HFFc6 (cell line): ENCODE measurements at regions not wholly inside any gene's neighbourhood (a gene's known extent, or its start where the extent isn't known, plus 50 kb on each side); places are given as distances from the start of the nearest gene placed in this dataset.
"Not testable (repeated sequence)": the region's sequence is repeated elsewhere in the genome, so short reads cannot be mapped to it uniquely, and the experiment has no call there.

Source experiments
- DNase-seq: peaks from one replicate; pipeline ENCODE4 v3.0.0-alpha.2; 2018
- H3K27ac Mint-ChIP-seq: 2 replicates; pipeline ENCODE4 v1.8.0; 2020; ENCODE audit warnings: mild to moderate bottlenecking, mixed read lengths
- H3K27me3 Mint-ChIP-seq: 2 replicates; pipeline ENCODE4 v1.8.0; 2021; ENCODE audit warnings: mild to moderate bottlenecking, moderate library complexity, mixed read lengths; ENCODE audit not compliant: insufficient read depth
- H3K36me3 Mint-ChIP-seq: 2 replicates; pipeline ENCODE4 v1.8.0; 2021; ENCODE audit warnings: low read depth, mixed read lengths
- H3K4me1 Mint-ChIP-seq: 2 replicates; pipeline ENCODE4 v1.8.0; 2020; ENCODE audit warnings: low read depth, mixed read lengths
- H3K4me3 Mint-ChIP-seq: 2 replicates; pipeline ENCODE4 v1.8.0; 2020; ENCODE audit warnings: mild to moderate bottlenecking, moderate library complexity, mixed read lengths
- H3K9me3 Mint-ChIP-seq: 2 replicates; pipeline ENCODE4 v1.8.0; 2020; ENCODE audit warnings: mild to moderate bottlenecking, mixed read lengths
- CTCF ChIP-seq: fragments of 200-600 bp; sonication (generic); IDR thresholded peaks from 2 replicates; pipeline ENCODE4 v1.5.0; 2021; ENCODE audit warnings: antibody characterized with exemption, mild to moderate bottlenecking

GRCh38 chr10:32141018-32141807 lies 85.0 kb upstream of the KIF5B start:
- no peak overlapping the region for H3K4me3 Mint-ChIP-seq
- no peaks in the 10 kb centered on the region for H3K9me3 Mint-ChIP-seq
- no peak for DNase-seq
- H3K27me3 Mint-ChIP-seq = no peaks in the 10 kb centered on the region
- H3K27ac Mint-ChIP-seq = no peak overlapping the region
- peaks cover 14% of the 10 kb centered on the region for H3K4me1 Mint-ChIP-seq
- no peaks in the 10 kb centered on the region for H3K36me3 Mint-ChIP-seq
- TF ChIP-seq CTCF = no peak

GRCh38 chr10:32140403-32140802 lies 84.2 kb upstream of the KIF5B start:
- Mint-ChIP-seq H3K4me1 (peaks cover 14% of the 10 kb centered on the region), H3K36me3 (no peaks in the 10 kb centered on the region), H3K27me3 (no peaks in the 10 kb centered on the region), H3K9me3 (no peaks in the 10 kb centered on the region), H3K27ac (peak overlapping the region; percentile 96; the same call in 1 of the 2 replicates), H3K4me3 (no peak overlapping the region)
- no peak for DNase-seq
- no peak for TF ChIP-seq CTCF

- Mint-ChIP-seq H3K4me1 (peaks cover 14% of the 10 kb centered on the region), H3K27ac (peak overlapping the region; percentile 96), H3K27me3 (no peaks in the 10 kb centered on the region), H3K9me3 (no peaks in the 10 kb centered on the region), H3K4me3 (peak overlapping the region; percentile 71), H3K36me3 (no peaks in the 10 kb centered on the region)
- TF ChIP-seq CTCF = peak; percentile 21; the same call in 1 of the 2 replicates
- DNase-seq = peak; percentile 93
These were observed 83.2 kb upstream of the KIF5B start for GRCh38 chr10:32139223-32140073.

GRCh38 chr10:32136927-32137326 lies 80.7 kb upstream of the KIF5B start:
- not testable (repeated sequence) for DNase-seq, H3K27me3 Mint-ChIP-seq, H3K9me3 Mint-ChIP-seq, H3K27ac Mint-ChIP-seq, H3K4me1 Mint-ChIP-seq, H3K36me3 Mint-ChIP-seq, H3K4me3 Mint-ChIP-seq

GRCh38 chr10:32135796-32136195 lies 79.6 kb upstream of the KIF5B start:
- DNase-seq, H3K9me3 Mint-ChIP-seq, H3K4me3 Mint-ChIP-seq, H3K36me3 Mint-ChIP-seq, H3K27me3 Mint-ChIP-seq, H3K4me1 Mint-ChIP-seq, H3K27ac Mint-ChIP-seq: not testable (repeated sequence)

- Mint-ChIP-seq H3K4me3 (no peak overlapping the region), H3K27ac (no peak overlapping the region), H3K36me3 (no peaks in the 10 kb centered on the region), H3K9me3 (no peaks in the 10 kb centered on the region), H3K27me3 (peaks cover 4% of the 10 kb centered on the region), H3K4me1 (no peaks in the 10 kb centered on the region)
- no peak for DNase-seq
- no peak for TF ChIP-seq CTCF
These were observed 76.2 kb upstream of the KIF5B start for GRCh38 chr10:32132357-32132946.
